Kidney capillary endothelial cell (primary cell): ENCODE measurements at regions not wholly inside any gene's neighbourhood (a gene's known extent, or its start where the extent isn't known, plus 50 kb on each side); places are given as distances from the start of the nearest gene placed in this dataset.

Experiments
- DNase-seq: peaks from one replicate; pipeline ENCODE4 v3.0.0-alpha.2; 2018; ENCODE audit warnings: low spot score

- no peak for DNase-seq
Measured at GRCh38 chr7:16007911-16008310, 321.4 kb upstream of the MEOX2 start.

GRCh38 chr7:16004702-16005101 is 318.2 kb upstream of the MEOX2 start:
- DNase-seq: no peak

GRCh38 chr7:16001477-16001876 is 315.0 kb upstream of the MEOX2 start:
- DNase-seq: no peak

- peak; percentile 21 for DNase-seq
Measured at GRCh38 chr7:15998617-15999016, 312.1 kb upstream of the MEOX2 start.

GRCh38 chr7:15995027-15995426 is 308.5 kb upstream of the MEOX2 start:
- DNase-seq: no peak

GRCh38 chr7:15989194-15989593 is 302.7 kb upstream of the MEOX2 start:
- DNase-seq: no peak

- no peak for DNase-seq
Measured at GRCh38 chr7:15985587-15986384, 299.3 kb upstream of the MEOX2 start.

GRCh38 chr7:15977663-15978062 is 291.2 kb upstream of the MEOX2 start:
- peak; percentile 76 for DNase-seq

GRCh38 chr7:15972862-15973275 is 286.4 kb upstream of the MEOX2 start:
- DNase-seq: peak; percentile 70

GRCh38 chr7:15967551-15967950 is 281.1 kb upstream of the MEOX2 start:
- DNase-seq: no peak

- no peak for DNase-seq
Measured at GRCh38 chr7:15967121-15967520, 280.6 kb upstream of the MEOX2 start.

- DNase-seq: no peak
Measured at GRCh38 chr7:15963206-15963605, 276.7 kb upstream of the MEOX2 start.

- DNase-seq: no peak
Measured at GRCh38 chr7:15954671-15955354, 268.3 kb upstream of the MEOX2 start.

GRCh38 chr7:15950299-15950698 is 263.8 kb upstream of the MEOX2 start:
- no peak for DNase-seq

- no peak for DNase-seq
Measured at GRCh38 chr7:15947754-15948153, 261.3 kb upstream of the MEOX2 start.

- DNase-seq: no peak
Measured at GRCh38 chr7:15938115-15938514, 251.6 kb upstream of the MEOX2 start.

GRCh38 chr7:15937571-15937970 is 251.1 kb upstream of the MEOX2 start:
- no peak for DNase-seq

- no peak for DNase-seq
Measured at GRCh38 chr7:15936991-15937390, 250.5 kb upstream of the MEOX2 start.

GRCh38 chr7:15932318-15932717 is 245.8 kb upstream of the MEOX2 start:
- no peak for DNase-seq

- no peak for DNase-seq
Measured at GRCh38 chr7:15929411-15929810, 242.9 kb upstream of the MEOX2 start.

- DNase-seq: no peak
Measured at GRCh38 chr7:15925608-15926007, 239.1 kb upstream of the MEOX2 start.

- DNase-seq: no peak
Measured at GRCh38 chr7:15924910-15925309, 238.4 kb upstream of the MEOX2 start.

GRCh38 chr7:15922002-15922401 is 235.5 kb upstream of the MEOX2 start:
- peak; percentile 36 for DNase-seq

GRCh38 chr7:15921576-15921975 is 235.1 kb upstream of the MEOX2 start:
- peak; percentile 55 for DNase-seq
